Loucy (cell line): ENCODE measurements at regions not wholly inside any gene's neighbourhood (a gene's known extent, or its start where the extent isn't known, plus 50 kb on each side); places are given as distances from the start of the nearest gene placed in this dataset.
"Not testable (repeated sequence)": the region's sequence is repeated elsewhere in the genome, so short reads cannot be mapped to it uniquely, and the experiment has no call there.

ENCODE experiments used
- EZH2phosphoT487 ChIP-seq: fragments of 200-600 bp; IDR thresholded peaks from 2 replicates; pipeline ENCODE4 v1.6.1; 2018; ENCODE audit warnings: antibody characterized with exemption, mild to moderate bottlenecking, moderate library complexity, borderline replicate concordance
- TF ChIP-seq, protein P1 (sequence below): fragments of 200-600 bp; sonication (generic); conservative IDR thresholded peaks from 2 replicates; pipeline ENCODE4 v1.5.1; 2014; ENCODE audit warnings: mild to moderate bottlenecking, antibody characterized with exemption, low read length

DNA sequence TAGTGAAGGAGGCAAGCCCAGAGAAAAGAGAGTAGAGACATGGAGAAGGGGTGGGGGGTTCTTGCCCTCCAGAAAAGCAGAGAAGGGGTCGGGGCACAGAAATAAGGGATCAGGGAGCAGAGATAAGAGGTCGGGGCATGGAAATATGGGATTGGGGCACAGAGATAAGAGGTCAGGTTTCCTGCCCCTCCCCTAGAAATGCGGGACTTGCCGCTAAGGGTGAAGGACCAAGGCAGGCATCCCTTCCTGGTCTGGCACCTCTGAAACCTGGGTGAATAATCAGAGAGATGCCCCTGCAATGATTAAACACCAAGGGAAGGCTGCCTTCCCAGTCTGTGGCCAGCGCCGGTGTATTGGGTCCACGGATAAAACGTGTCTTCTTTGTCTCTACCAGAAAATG, 584.5 kb upstream of the MDGA2 start:
- TF ChIP-seq, protein P1, sequence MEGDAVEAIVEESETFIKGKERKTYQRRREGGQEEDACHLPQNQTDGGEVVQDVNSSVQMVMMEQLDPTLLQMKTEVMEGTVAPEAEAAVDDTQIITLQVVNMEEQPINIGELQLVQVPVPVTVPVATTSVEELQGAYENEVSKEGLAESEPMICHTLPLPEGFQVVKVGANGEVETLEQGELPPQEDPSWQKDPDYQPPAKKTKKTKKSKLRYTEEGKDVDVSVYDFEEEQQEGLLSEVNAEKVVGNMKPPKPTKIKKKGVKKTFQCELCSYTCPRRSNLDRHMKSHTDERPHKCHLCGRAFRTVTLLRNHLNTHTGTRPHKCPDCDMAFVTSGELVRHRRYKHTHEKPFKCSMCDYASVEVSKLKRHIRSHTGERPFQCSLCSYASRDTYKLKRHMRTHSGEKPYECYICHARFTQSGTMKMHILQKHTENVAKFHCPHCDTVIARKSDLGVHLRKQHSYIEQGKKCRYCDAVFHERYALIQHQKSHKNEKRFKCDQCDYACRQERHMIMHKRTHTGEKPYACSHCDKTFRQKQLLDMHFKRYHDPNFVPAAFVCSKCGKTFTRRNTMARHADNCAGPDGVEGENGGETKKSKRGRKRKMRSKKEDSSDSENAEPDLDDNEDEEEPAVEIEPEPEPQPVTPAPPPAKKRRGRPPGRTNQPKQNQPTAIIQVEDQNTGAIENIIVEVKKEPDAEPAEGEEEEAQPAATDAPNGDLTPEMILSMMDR: not testable (repeated sequence)
- TF ChIP-seq EZH2phosphoT487: not testable (repeated sequence)
